Neural progenitor cell (in vitro differentiated cells): ENCODE measurements at regions not wholly inside any gene's neighbourhood (a gene's known extent, or its start where the extent isn't known, plus 50 kb on each side); places are given as distances from the start of the nearest gene placed in this dataset.

Source experiments
- DNase-seq: peaks from one replicate; pipeline ENCODE4 v3.0.0-alpha.2; 2016; ENCODE audit warnings: low spot score
- H2AFZ ChIP-seq: fragments of 200-600 bp; sonication (generic); replicated peaks from 2 replicates; pipeline ENCODE4 v1.6.1; 2016; ENCODE audit warnings: antibody characterized with exemption
- H3F3A ChIP-seq: fragments of 200-600 bp; sonication (generic); 2 replicates; pipeline ENCODE4 v1.6.1; 2016; ENCODE audit warnings: antibody characterized with exemption, low read depth
- H3K27ac ChIP-seq: fragments of 200-600 bp; sonication (generic); 2 replicates; pipeline ENCODE4 v1.5.1; 2016; ENCODE audit warnings: mild to moderate bottlenecking
- H3K27me3 ChIP-seq: fragments of 200-600 bp; sonication (generic); 2 replicates; pipeline ENCODE4 v1.6.1; 2016; ENCODE audit warnings: mild to moderate bottlenecking, moderate library complexity
- H3K36me3 ChIP-seq: fragments of 200-600 bp; sonication (generic); 2 replicates; pipeline ENCODE4 v1.5.1; 2016
- H3K4me1 ChIP-seq: fragments of 200-600 bp; sonication (generic); 2 replicates; pipeline ENCODE4 v1.6.1; 2016; ENCODE audit warnings: mixed run types
- H3K4me2 ChIP-seq: fragments of 200-600 bp; sonication (generic); 2 replicates; pipeline ENCODE4 v1.6.1; 2016
- H3K4me3 ChIP-seq: fragments of 200-600 bp; sonication (generic); 2 replicates; pipeline ENCODE4 v1.5.1; 2016
- H3K79me2 ChIP-seq: fragments of 200-600 bp; sonication (generic); 2 replicates; pipeline ENCODE4 v1.6.1; 2016; ENCODE audit warnings: low read depth
- H3K9ac ChIP-seq: fragments of 200-600 bp; sonication (generic); 2 replicates; pipeline ENCODE4 v1.6.1; 2016
- H3K9me3 ChIP-seq: fragments of 200-600 bp; sonication (generic); 2 replicates; pipeline ENCODE4 v1.5.1; 2016; ENCODE audit warnings: low read depth
- H4K20me1 ChIP-seq: fragments of 200-600 bp; sonication (generic); 2 replicates; pipeline ENCODE4 v1.6.1; 2016; ENCODE audit warnings: low read depth
- H3K27ac Mint-ChIP-seq: 3 replicates; pipeline ENCODE4 v1.8.0; 2021; ENCODE audit warnings: mixed read lengths
- H3K27me3 Mint-ChIP-seq: 2 replicates; pipeline ENCODE4 v1.8.0; 2022; ENCODE audit warnings: low read depth, mild to moderate bottlenecking, inconsistent platforms, moderate library complexity, mixed read lengths; ENCODE audit not compliant: insufficient read depth
- H3K36me3 Mint-ChIP-seq: 3 replicates; pipeline ENCODE4 v1.8.0; 2021; ENCODE audit warnings: mixed read lengths
- H3K4me1 Mint-ChIP-seq: 3 replicates; pipeline ENCODE4 v1.8.0; 2021; ENCODE audit warnings: mixed read lengths
- H3K4me3 Mint-ChIP-seq: 3 replicates; pipeline ENCODE4 v1.8.0; 2021; ENCODE audit warnings: mild to moderate bottlenecking, moderate library complexity, mixed read lengths
- H3K9me3 Mint-ChIP-seq: 3 replicates; pipeline ENCODE4 v1.8.0; 2020; ENCODE audit warnings: mixed read lengths
- EZH2 ChIP-seq: fragments of 200-600 bp; sonication (generic); IDR thresholded peaks from 2 replicates; pipeline ENCODE4 v1.6.1; 2017; ENCODE audit warnings: antibody characterized with exemption, mild to moderate bottlenecking, moderate library complexity
- EZH2phosphoT487 ChIP-seq: fragments of 200-600 bp; sonication (generic); IDR thresholded peaks from 2 replicates; pipeline ENCODE4 v1.6.1; 2017; ENCODE audit warnings: antibody characterized with exemption
- TF ChIP-seq, protein P1 (sequence below): fragments of 200-600 bp; sonication (generic); IDR thresholded peaks from 2 replicates; pipeline ENCODE4 v1.5.1; 2017; ENCODE audit warnings: antibody characterized with exemption, mild to moderate bottlenecking

DNA sequence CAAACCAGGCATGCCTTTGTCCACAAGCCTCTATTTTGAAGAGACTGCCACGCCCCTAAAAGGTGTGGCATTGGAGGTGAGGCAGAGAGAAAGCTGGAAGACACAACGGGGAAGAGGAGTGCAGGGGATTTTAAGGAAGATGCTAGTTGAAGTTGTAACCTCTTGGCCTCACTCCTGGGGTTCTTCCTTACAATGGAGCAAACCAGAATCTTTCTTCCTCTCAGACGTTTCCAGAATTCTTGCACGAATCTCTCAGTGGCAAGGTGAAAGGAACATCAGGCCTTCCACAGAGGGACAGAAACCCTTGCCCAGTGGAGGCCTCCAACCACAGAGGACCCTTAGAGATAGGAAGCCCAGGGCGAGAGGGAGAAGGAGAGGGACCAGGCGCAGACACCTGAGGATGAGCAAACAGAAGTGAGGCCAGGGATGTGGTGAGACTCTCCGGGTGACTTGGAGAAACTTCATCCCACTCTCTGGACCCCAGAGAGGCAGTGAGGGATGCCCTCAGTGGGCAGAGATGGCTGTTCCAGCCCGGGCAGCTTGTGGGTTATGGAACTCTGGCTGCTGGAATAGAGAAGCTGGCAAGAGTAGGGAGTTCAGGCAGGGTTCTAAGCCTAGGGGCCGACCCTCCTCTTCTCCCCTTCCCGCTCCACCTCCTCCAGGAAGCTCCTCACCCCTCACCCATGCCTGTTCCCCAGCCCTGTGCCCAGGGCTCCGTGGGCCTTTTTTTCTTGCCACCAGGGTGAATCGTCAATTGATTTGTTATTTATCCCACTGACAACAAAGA lies 136.8 kb upstream of the RUNX3 start:
- H3K9me3 Mint-ChIP-seq = no peaks in the 10 kb centered on the region
- no peaks in the 10 kb centered on the region for H3K9me3 ChIP-seq
- H3K27me3 ChIP-seq = no peaks in the 10 kb centered on the region
- H3K4me3 Mint-ChIP-seq = peak overlapping the region; percentile 13
- H2AFZ ChIP-seq = no peak overlapping the region
- peaks cover 29% of the 10 kb centered on the region for H3K4me1 ChIP-seq
- no peak overlapping the region for H3K27ac ChIP-seq
- no peaks in the 10 kb centered on the region for H3K36me3 ChIP-seq
- peaks cover 7% of the 10 kb centered on the region for H3F3A ChIP-seq
- no peaks in the 10 kb centered on the region for H3K36me3 Mint-ChIP-seq
- H3K79me2 ChIP-seq = no peaks in the 10 kb centered on the region
- no peak overlapping the region for H3K9ac ChIP-seq
- peaks cover 4% of the 10 kb centered on the region for H3K27me3 Mint-ChIP-seq
- TF ChIP-seq EZH2phosphoT487 = no peak
- TF ChIP-seq, protein P1, sequence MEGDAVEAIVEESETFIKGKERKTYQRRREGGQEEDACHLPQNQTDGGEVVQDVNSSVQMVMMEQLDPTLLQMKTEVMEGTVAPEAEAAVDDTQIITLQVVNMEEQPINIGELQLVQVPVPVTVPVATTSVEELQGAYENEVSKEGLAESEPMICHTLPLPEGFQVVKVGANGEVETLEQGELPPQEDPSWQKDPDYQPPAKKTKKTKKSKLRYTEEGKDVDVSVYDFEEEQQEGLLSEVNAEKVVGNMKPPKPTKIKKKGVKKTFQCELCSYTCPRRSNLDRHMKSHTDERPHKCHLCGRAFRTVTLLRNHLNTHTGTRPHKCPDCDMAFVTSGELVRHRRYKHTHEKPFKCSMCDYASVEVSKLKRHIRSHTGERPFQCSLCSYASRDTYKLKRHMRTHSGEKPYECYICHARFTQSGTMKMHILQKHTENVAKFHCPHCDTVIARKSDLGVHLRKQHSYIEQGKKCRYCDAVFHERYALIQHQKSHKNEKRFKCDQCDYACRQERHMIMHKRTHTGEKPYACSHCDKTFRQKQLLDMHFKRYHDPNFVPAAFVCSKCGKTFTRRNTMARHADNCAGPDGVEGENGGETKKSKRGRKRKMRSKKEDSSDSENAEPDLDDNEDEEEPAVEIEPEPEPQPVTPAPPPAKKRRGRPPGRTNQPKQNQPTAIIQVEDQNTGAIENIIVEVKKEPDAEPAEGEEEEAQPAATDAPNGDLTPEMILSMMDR = no peak
- no peak for TF ChIP-seq EZH2
- H3K27ac Mint-ChIP-seq = no peak overlapping the region
- no peak overlapping the region for H3K4me2 ChIP-seq
- no peak for DNase-seq
- no peak overlapping the region for H3K4me3 ChIP-seq
- no peaks in the 10 kb centered on the region for H4K20me1 ChIP-seq
- peaks cover 18% of the 10 kb centered on the region for H3K4me1 Mint-ChIP-seq

DNA sequence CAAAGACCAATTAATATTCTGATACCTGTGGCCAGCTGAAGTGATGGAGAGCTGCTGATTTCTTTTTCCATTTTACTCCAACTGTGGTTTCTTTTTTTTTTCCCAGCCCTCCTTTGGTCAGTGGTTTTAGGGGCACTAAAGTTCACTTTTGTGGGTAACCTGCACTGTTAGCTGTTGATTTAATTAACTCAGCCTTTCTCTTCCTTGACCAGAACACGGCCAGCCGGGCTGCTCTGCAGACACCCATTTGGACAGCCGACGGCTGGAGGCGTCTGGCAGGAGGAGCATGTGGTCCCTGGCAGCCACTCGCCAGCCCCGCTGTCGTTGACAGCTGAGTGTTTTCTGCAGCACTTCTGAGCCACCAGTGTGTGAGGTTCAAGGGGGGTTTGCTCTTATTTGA lies 136.2 kb upstream of the RUNX3 start:
- H3K4me3 Mint-ChIP-seq = no peak overlapping the region
- Histone ChIP-seq H3K36me3 (no peaks in the 10 kb centered on the region), H3K4me2 (no peak overlapping the region), H2AFZ (no peak overlapping the region), H3K79me2 (no peaks in the 10 kb centered on the region), H3K9me3 (no peaks in the 10 kb centered on the region), H3F3A (peaks cover 7% of the 10 kb centered on the region), H3K4me1 (peaks cover 29% of the 10 kb centered on the region), H3K4me3 (no peak overlapping the region), H4K20me1 (no peaks in the 10 kb centered on the region), H3K9ac (no peak overlapping the region), H3K27me3 (no peaks in the 10 kb centered on the region), H3K27ac (no peak overlapping the region)
- TF ChIP-seq EZH2phosphoT487 (no peak), EZH2 (no peak)
- TF ChIP-seq, protein P1 = no peak
- no peaks in the 10 kb centered on the region for H3K36me3 Mint-ChIP-seq
- H3K4me1 Mint-ChIP-seq = peaks cover 18% of the 10 kb centered on the region
- peaks cover 4% of the 10 kb centered on the region for H3K27me3 Mint-ChIP-seq
- no peaks in the 10 kb centered on the region for H3K9me3 Mint-ChIP-seq
- no peak for DNase-seq
- H3K27ac Mint-ChIP-seq = no peak overlapping the region

DNA sequence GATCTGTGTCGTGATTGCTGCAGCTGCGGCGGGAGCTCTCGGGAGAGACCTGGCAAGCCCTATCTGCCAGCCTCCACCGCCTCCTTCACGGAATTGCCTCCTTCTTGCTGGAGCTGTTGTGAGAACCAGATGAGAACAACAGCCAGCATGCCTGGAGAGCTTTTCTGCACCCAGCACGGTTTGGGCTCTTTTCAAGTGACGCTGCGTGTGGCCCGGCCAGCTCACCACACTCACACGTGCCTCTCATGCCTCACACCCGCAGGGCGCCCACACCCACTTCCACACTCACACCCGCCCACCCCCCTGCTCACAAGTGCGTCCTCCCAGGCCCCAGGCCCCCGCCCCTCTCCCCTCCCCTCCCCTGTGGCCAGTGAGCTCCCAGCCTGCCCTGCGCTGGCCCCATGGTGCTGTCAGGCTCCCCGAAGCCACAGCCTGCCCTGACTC lies 135.7 kb upstream of the RUNX3 start:
- Histone ChIP-seq H3K36me3 (no peaks in the 10 kb centered on the region), H3K4me2 (no peak overlapping the region), H3K27ac (no peak overlapping the region), H4K20me1 (no peaks in the 10 kb centered on the region), H3K27me3 (no peaks in the 10 kb centered on the region), H3K79me2 (no peaks in the 10 kb centered on the region), H3K9me3 (no peaks in the 10 kb centered on the region), H3F3A (peaks cover 7% of the 10 kb centered on the region), H3K4me1 (peaks cover 29% of the 10 kb centered on the region), H3K4me3 (no peak overlapping the region), H3K9ac (no peak overlapping the region), H2AFZ (peak overlapping the region; percentile 77)
- no peak overlapping the region for H3K27ac Mint-ChIP-seq
- TF ChIP-seq EZH2 (no peak), EZH2phosphoT487 (no peak)
- TF ChIP-seq, protein P1 = no peak
- no peaks in the 10 kb centered on the region for H3K36me3 Mint-ChIP-seq
- no peaks in the 10 kb centered on the region for H3K9me3 Mint-ChIP-seq
- peaks cover 4% of the 10 kb centered on the region for H3K27me3 Mint-ChIP-seq
- DNase-seq = no peak
- H3K4me3 Mint-ChIP-seq = no peak overlapping the region
- peaks cover 18% of the 10 kb centered on the region for H3K4me1 Mint-ChIP-seq
